Skeletal muscle satellite cell (primary cell): ENCODE measurements at regions not wholly inside any gene's neighbourhood (a gene's known extent, or its start where the extent isn't known, plus 50 kb on each side); places are given as distances from the start of the nearest gene placed in this dataset.
"Not testable (repeated sequence)": the region's sequence is repeated elsewhere in the genome, so short reads cannot be mapped to it uniquely, and the experiment has no call there.

Experiments
- H3K27me3 ChIP-seq: 2 replicates; pipeline ENCODE4 v1.7.0; 2013; ENCODE audit warnings: low read length; ENCODE audit not compliant: control insufficient read depth, insufficient read depth
- H3K36me3 ChIP-seq: 2 replicates; pipeline ENCODE4 v1.7.0; 2013; ENCODE audit warnings: mild to moderate bottlenecking, control low read depth, low read length; ENCODE audit not compliant: insufficient read depth
- H3K4me1 ChIP-seq: 2 replicates; pipeline ENCODE4 v1.7.0; 2013; ENCODE audit warnings: low read length; ENCODE audit not compliant: control insufficient read depth, insufficient read depth
- H3K4me2 ChIP-seq: 2 replicates; pipeline ENCODE4 v1.7.0; 2013; ENCODE audit warnings: mild to moderate bottlenecking, low read length
- H3K4me3 ChIP-seq: 2 replicates; pipeline ENCODE4 v1.7.0; 2013; ENCODE audit warnings: low read length
- H3K9ac ChIP-seq: 2 replicates; pipeline ENCODE4 v1.7.0; 2013; ENCODE audit warnings: mild to moderate bottlenecking, low read depth, low read length, moderate library complexity
- H3K9me3 ChIP-seq: replicated peaks from 2 replicates; pipeline ENCODE4 v1.7.0; 2013; ENCODE audit warnings: mild to moderate bottlenecking, control low read depth, low read length

- no peaks in the 10 kb centered on the region for H3K4me1 ChIP-seq
- no peak overlapping the region for H3K4me2 ChIP-seq
- H3K9ac ChIP-seq, result no peak overlapping the region
- no peaks in the 10 kb centered on the region for H3K27me3 ChIP-seq
- H3K36me3 ChIP-seq, result no peaks in the 10 kb centered on the region
- H3K4me3 ChIP-seq, result no peak overlapping the region
- H3K9me3 ChIP-seq, result no peaks in the 10 kb centered on the region
Measured at GRCh38 chr4:134935320-134935719, 733.7 kb upstream of the PABPC4L start.

DNA sequence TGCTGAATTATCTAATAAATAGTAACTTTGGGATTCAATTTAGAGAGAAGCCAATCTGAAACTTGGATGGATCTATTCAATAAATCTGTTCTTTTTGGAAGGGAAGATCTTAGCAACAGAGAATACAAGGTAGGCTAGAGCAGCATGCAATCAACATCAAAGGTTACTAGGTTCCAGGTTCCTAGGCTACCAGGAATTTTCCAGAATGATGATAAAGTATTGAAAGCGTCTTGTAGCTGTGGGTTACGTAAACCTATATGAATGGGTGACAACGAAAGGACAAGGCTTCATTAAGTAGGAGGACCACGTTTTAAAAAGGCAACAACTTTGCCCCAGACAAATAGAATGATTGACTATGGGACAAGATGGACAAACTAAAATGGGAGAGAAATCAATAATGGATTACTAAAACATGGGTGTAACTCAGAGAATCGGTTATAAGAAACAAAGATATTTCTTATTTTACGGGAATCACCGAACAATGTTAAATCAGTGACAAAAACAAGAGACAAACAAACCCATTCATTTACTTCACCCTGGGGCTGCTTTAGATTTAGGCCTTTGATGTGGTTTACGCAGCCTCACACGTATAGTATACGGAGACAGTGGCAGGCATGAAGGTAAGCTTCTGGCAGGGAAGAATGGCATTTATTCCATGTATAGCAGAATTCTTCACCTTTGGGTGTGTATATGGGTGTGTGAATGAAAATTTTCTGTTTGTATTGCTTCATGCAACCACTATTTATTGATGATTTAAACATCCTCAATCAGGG is 732.6 kb upstream of the PABPC4L start:
- H3K4me3 ChIP-seq, result no peak overlapping the region
- no peaks in the 10 kb centered on the region for H3K27me3 ChIP-seq
- no peaks in the 10 kb centered on the region for H3K4me1 ChIP-seq
- no peaks in the 10 kb centered on the region for H3K36me3 ChIP-seq
- H3K9me3 ChIP-seq, result no peaks in the 10 kb centered on the region
- no peak overlapping the region for H3K9ac ChIP-seq
- no peak overlapping the region for H3K4me2 ChIP-seq

GRCh38 chr4:134915355-134915754 is 713.8 kb upstream of the PABPC4L start:
- Histone ChIP-seq H3K27me3 (no peaks in the 10 kb centered on the region), H3K36me3 (no peaks in the 10 kb centered on the region), H3K4me2 (no peak overlapping the region), H3K9me3 (no peaks in the 10 kb centered on the region), H3K4me3 (no peak overlapping the region), H3K9ac (no peak overlapping the region), H3K4me1 (no peaks in the 10 kb centered on the region)

GRCh38 chr4:134914250-134914649 is 712.7 kb upstream of the PABPC4L start:
- H3K4me3 ChIP-seq, H3K9ac ChIP-seq, H3K27me3 ChIP-seq, H3K4me1 ChIP-seq, H3K9me3 ChIP-seq, H3K36me3 ChIP-seq, H3K4me2 ChIP-seq: not testable (repeated sequence)

- no peaks in the 10 kb centered on the region for H3K9me3 ChIP-seq
- no peaks in the 10 kb centered on the region for H3K36me3 ChIP-seq
- no peak overlapping the region for H3K4me3 ChIP-seq
- H3K27me3 ChIP-seq, result no peaks in the 10 kb centered on the region
- H3K9ac ChIP-seq, result no peak overlapping the region
- H3K4me2 ChIP-seq, result no peak overlapping the region
- H3K4me1 ChIP-seq, result no peaks in the 10 kb centered on the region
Measured at GRCh38 chr4:134911941-134912340, 710.4 kb upstream of the PABPC4L start.

DNA sequence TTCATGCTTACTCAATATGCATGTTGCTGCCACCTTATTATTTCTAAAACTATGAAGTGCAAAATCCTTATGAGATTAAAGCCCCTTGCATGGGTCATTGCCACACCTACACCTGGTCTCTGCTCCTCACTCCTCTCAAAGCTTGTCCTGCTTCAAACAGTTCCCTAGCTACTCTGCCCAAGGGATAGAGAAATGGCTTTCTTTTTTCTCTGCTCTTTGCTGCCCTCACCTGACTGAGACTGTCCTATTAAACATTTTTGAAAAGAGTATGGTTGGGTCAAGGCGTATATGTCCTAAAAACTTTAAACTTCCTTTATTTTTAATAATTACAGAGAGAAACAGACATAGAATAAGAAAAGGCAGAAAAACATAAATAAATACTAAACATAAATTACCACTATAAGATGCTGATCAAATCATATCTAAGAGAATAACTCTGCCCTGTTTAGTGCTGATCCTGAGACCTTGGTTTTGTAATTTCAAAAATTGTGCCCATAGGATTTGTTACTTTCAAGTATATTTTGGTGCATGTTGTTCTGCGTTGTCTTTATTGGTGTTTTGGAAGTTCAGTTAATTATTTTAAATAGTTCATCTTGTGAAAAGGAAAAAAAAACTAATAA is 704.9 kb upstream of the PABPC4L start:
- no peaks in the 10 kb centered on the region for H3K36me3 ChIP-seq
- H3K9ac ChIP-seq, result no peak overlapping the region
- no peaks in the 10 kb centered on the region for H3K9me3 ChIP-seq
- no peaks in the 10 kb centered on the region for H3K27me3 ChIP-seq
- no peak overlapping the region for H3K4me3 ChIP-seq
- H3K4me2 ChIP-seq, result no peak overlapping the region
- no peaks in the 10 kb centered on the region for H3K4me1 ChIP-seq

- Histone ChIP-seq H3K4me1 (no peaks in the 10 kb centered on the region), H3K27me3 (no peaks in the 10 kb centered on the region), H3K4me2 (no peak overlapping the region), H3K9ac (no peak overlapping the region), H3K9me3 (no peaks in the 10 kb centered on the region), H3K36me3 (no peaks in the 10 kb centered on the region), H3K4me3 (no peak overlapping the region)
Measured at GRCh38 chr4:134905061-134905460, 703.5 kb upstream of the PABPC4L start.

GRCh38 chr4:134888156-134888555 is 686.6 kb upstream of the PABPC4L start:
- Histone ChIP-seq H3K4me3 (no peak overlapping the region), H3K4me2 (no peak overlapping the region), H3K9ac (no peak overlapping the region), H3K27me3 (no peaks in the 10 kb centered on the region), H3K36me3 (no peaks in the 10 kb centered on the region), H3K9me3 (no peaks in the 10 kb centered on the region), H3K4me1 (no peaks in the 10 kb centered on the region)

GRCh38 chr4:134885436-134885835 is 683.8 kb upstream of the PABPC4L start:
- H3K4me3 ChIP-seq, result no peak overlapping the region
- H3K4me2 ChIP-seq, result no peak overlapping the region
- H3K4me1 ChIP-seq, result no peaks in the 10 kb centered on the region
- H3K27me3 ChIP-seq, result no peaks in the 10 kb centered on the region
- H3K9me3 ChIP-seq, result no peaks in the 10 kb centered on the region
- no peaks in the 10 kb centered on the region for H3K36me3 ChIP-seq
- no peak overlapping the region for H3K9ac ChIP-seq

DNA sequence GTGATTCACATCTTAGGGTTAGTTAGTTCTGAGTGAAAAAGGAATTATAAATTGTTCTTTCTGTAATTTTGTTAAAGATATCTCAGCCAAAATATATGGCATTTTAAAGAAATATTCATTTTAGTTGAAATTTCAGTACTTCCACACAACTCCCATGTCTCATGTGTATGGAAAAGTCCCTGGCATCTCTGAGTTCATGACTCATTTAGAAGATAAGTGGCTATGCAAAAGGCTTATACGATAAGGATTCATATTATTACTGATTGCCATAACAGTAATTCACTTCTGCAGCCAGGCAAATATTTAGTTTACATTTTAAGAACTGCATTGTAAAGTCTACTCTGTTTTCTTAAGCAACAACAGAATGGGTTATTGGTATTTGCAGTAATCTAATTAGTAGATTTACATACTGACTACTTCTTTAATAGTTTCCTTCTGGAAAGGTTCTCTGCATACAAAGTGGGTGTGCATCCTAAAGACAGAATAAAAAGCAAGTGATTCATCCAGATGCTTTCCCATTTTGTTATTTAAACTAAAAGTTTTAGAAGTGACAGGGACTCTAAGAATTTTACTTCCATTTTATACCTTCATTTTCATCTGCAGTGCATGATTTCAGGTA is 682.4 kb upstream of the PABPC4L start:
- Histone ChIP-seq H3K9me3 (no peaks in the 10 kb centered on the region), H3K27me3 (no peaks in the 10 kb centered on the region), H3K9ac (no peak overlapping the region), H3K4me3 (no peak overlapping the region), H3K4me1 (no peaks in the 10 kb centered on the region), H3K4me2 (no peak overlapping the region), H3K36me3 (no peaks in the 10 kb centered on the region)

DNA sequence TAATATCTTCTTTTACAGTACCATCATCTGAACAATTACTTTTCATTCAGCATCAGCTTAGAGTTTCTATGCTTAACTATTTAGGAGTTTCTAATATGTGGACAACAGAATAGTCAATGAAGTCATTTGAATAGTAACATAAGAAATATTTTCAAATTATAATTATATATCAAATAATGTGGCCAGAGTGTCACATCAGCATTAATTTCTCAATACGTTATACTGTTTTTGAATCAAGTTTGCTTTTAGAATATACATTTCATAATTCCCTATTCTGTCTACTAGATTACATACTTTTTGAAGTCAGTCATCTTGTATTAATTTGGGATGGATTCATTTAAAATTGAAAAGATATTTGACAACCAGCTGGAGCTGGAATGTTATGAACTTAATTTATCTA is 677.4 kb upstream of the PABPC4L start:
- no peak overlapping the region for H3K4me2 ChIP-seq
- H3K9me3 ChIP-seq, result no peaks in the 10 kb centered on the region
- H3K4me3 ChIP-seq, result no peak overlapping the region
- H3K36me3 ChIP-seq, result no peaks in the 10 kb centered on the region
- H3K27me3 ChIP-seq, result no peaks in the 10 kb centered on the region
- no peaks in the 10 kb centered on the region for H3K4me1 ChIP-seq
- no peak overlapping the region for H3K9ac ChIP-seq

GRCh38 chr4:134867027-134867426 is 665.4 kb upstream of the PABPC4L start:
- Histone ChIP-seq H3K9me3 (peaks cover 4% of the 10 kb centered on the region), H3K27me3 (no peaks in the 10 kb centered on the region), H3K9ac (no peak overlapping the region), H3K4me3 (no peak overlapping the region), H3K4me2 (no peak overlapping the region), H3K36me3 (no peaks in the 10 kb centered on the region), H3K4me1 (no peaks in the 10 kb centered on the region)
